HepG2 (cell line): ENCODE measurements at regions not wholly inside any gene's neighbourhood (a gene's known extent, or its start where the extent isn't known, plus 50 kb on each side); places are given as distances from the start of the nearest gene placed in this dataset.

Experiments used
- ARID3A ChIP-seq: IDR thresholded peaks from 2 replicates; pipeline ENCODE4 v1.6.1; 2012; ENCODE audit warnings: low read depth, low read length, improper control_type of control experiment
- KAT7 ChIP-seq: IDR thresholded peaks from 2 replicates; pipeline ENCODE4 v1.6.1; 2018; ENCODE audit warnings: borderline replicate concordance, missing compliant biosample characterization
- MXI1 ChIP-seq: IDR thresholded peaks from 3 replicates; pipeline ENCODE4 v1.6.1; 2012; ENCODE audit warnings: low read depth, low read length, inconsistent platforms, borderline replicate concordance
- ZFAT ChIP-seq: sonication (generic); formaldehyde crosslinking; conservative IDR thresholded peaks from 2 replicates; pipeline ENCODE4 v1.8.1; 2023; ENCODE audit warnings: missing genetic modification reagents, inconsistent platforms
- TF ChIP-seq, protein P1 (sequence below): sonication (generic); formaldehyde crosslinking; IDR thresholded peaks from 2 replicates; pipeline ENCODE4 v1.4.0; 2020; ENCODE audit warnings: missing genetic modification reagents, borderline replicate concordance

- TF ChIP-seq, protein P1, sequence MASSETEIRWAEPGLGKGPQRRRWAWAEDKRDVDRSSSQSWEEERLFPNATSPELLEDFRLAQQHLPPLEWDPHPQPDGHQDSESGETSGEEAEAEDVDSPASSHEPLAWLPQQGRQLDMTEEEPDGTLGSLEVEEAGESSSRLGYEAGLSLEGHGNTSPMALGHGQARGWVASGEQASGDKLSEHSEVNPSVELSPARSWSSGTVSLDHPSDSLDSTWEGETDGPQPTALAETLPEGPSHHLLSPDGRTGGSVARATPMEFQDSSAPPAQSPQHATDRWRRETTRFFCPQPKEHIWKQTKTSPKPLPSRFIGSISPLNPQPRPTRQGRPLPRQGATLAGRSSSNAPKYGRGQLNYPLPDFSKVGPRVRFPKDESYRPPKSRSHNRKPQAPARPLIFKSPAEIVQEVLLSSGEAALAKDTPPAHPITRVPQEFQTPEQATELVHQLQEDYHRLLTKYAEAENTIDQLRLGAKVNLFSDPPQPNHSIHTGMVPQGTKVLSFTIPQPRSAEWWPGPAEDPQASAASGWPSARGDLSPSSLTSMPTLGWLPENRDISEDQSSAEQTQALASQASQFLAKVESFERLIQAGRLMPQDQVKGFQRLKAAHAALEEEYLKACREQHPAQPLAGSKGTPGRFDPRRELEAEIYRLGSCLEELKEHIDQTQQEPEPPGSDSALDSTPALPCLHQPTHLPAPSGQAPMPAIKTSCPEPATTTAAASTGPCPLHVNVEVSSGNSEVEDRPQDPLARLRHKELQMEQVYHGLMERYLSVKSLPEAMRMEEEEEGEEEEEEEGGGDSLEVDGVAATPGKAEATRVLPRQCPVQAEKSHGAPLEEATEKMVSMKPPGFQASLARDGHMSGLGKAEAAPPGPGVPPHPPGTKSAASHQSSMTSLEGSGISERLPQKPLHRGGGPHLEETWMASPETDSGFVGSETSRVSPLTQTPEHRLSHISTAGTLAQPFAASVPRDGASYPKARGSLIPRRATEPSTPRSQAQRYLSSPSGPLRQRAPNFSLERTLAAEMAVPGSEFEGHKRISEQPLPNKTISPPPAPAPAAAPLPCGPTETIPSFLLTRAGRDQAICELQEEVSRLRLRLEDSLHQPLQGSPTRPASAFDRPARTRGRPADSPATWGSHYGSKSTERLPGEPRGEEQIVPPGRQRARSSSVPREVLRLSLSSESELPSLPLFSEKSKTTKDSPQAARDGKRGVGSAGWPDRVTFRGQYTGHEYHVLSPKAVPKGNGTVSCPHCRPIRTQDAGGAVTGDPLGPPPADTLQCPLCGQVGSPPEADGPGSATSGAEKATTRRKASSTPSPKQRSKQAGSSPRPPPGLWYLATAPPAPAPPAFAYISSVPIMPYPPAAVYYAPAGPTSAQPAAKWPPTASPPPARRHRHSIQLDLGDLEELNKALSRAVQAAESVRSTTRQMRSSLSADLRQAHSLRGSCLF (CRISPR knock-in tag): no peak
- TF ChIP-seq ZFAT (CRISPR knock-in tag): no peak
- TF ChIP-seq ARID3A: no peak
- no peak for TF ChIP-seq KAT7 (CRISPR knock-in tag)
- TF ChIP-seq MXI1: no peak
- TF ChIP-seq, all 625 proteins: peak for 0
Measured at GRCh38 chr11:130814440-130815096, 101.7 kb downstream of the SNX19 start (continued).
